ENCODE measurements at regions not wholly inside any gene's neighbourhood (a gene's known extent, or its start where the extent isn't known, plus 50 kb on each side); places are given as distances from the start of the nearest gene placed in this dataset.

GRCh38 chrX:39808471-39808917 is 289.3 kb downstream of the BCOR start:
- Histone ChIP-seq H3K27me3 (ENCODE audit: control insufficient read depth, insufficient read depth, low read length) (no peaks in the 10 kb centered on the region), H3K36me3 (ENCODE audit: control insufficient read depth, insufficient read depth, low read length) (no peaks in the 10 kb centered on the region), H3K4me3 (ENCODE audit: low read depth, low read length) (no peak overlapping the region)
- TF ChIP-seq CTCF (IDR thresholded peaks at IDR 0.05; ENCODE audit: insufficient read depth, low read length, severe bottlenecking) = no peak
- no peak for DNase-seq (ENCODE audit: low read depth)
- no peak for FAIRE-seq

GRCh38 chrX:39809331-39809730 is 288.4 kb downstream of the BCOR start:
- DNase-seq (ENCODE audit: low read depth) (peak; percentile 87), FAIRE-seq (no peak)
- TF ChIP-seq CTCF (IDR thresholded peaks at IDR 0.05; ENCODE audit: insufficient read depth, low read length, severe bottlenecking) = no peak

GRCh38 chrX:39810901-39811300 is 286.9 kb downstream of the BCOR start:
- H3K27me3 ChIP-seq (ENCODE audit: control insufficient read depth, insufficient read depth, low read length) = no peaks in the 10 kb centered on the region
- no peak for TF ChIP-seq CTCF (IDR thresholded peaks at IDR 0.05; ENCODE audit: insufficient read depth, low read length, severe bottlenecking)
- H3K4me3 ChIP-seq (ENCODE audit: low read depth, low read length) = no peak overlapping the region
- no peaks in the 10 kb centered on the region for H3K36me3 ChIP-seq (ENCODE audit: control insufficient read depth, insufficient read depth, low read length)
- DNase-seq (ENCODE audit: low read depth) (no peak), FAIRE-seq (no peak)

More at GRCh38 chrX:39809331-39809730, 288.4 kb downstream of the BCOR start:
- no peaks in the 10 kb centered on the region for H3K36me3 ChIP-seq (ENCODE audit: control insufficient read depth, insufficient read depth, low read length)
- H3K27me3 ChIP-seq (ENCODE audit: control insufficient read depth, insufficient read depth, low read length) = no peaks in the 10 kb centered on the region
- H3K4me3 ChIP-seq (ENCODE audit: low read depth, low read length) = no peak overlapping the region

- DNase-seq (ENCODE audit: low read depth) (no peak), FAIRE-seq (no peak)
- no peak for TF ChIP-seq CTCF (IDR thresholded peaks at IDR 0.05; ENCODE audit: insufficient read depth, low read length, severe bottlenecking)
- no peaks in the 10 kb centered on the region for H3K27me3 ChIP-seq (ENCODE audit: control insufficient read depth, insufficient read depth, low read length)
- no peak overlapping the region for H3K4me3 ChIP-seq (ENCODE audit: low read depth, low read length)
- H3K36me3 ChIP-seq (ENCODE audit: control insufficient read depth, insufficient read depth, low read length) = no peaks in the 10 kb centered on the region
These were observed 286.4 kb downstream of the BCOR start for GRCh38 chrX:39811376-39811775.

- H3K36me3 ChIP-seq (ENCODE audit: control insufficient read depth, insufficient read depth, low read length) = no peaks in the 10 kb centered on the region
- H3K27me3 ChIP-seq (ENCODE audit: control insufficient read depth, insufficient read depth, low read length) = no peaks in the 10 kb centered on the region
- FAIRE-seq = peak; percentile 92
- peak; percentile 46 for DNase-seq (ENCODE audit: low read depth)
- TF ChIP-seq CTCF (IDR thresholded peaks at IDR 0.05; ENCODE audit: insufficient read depth, low read length, severe bottlenecking) = no peak
- H3K4me3 ChIP-seq (ENCODE audit: low read depth, low read length) = no peak overlapping the region
These were observed 284.0 kb downstream of the BCOR start for GRCh38 chrX:39813631-39814277.

- no peak for DNase-seq (ENCODE audit: low read depth)
- TF ChIP-seq CTCF (IDR thresholded peaks at IDR 0.05; ENCODE audit: insufficient read depth, low read length, severe bottlenecking) = peak; percentile 45
- FAIRE-seq = no peak
These were observed 283.4 kb downstream of the BCOR start for GRCh38 chrX:39814391-39814790.

More at GRCh38 chrX:39814391-39814790, 283.4 kb downstream of the BCOR start:
- H3K27me3 ChIP-seq (ENCODE audit: control insufficient read depth, insufficient read depth, low read length) = no peaks in the 10 kb centered on the region
- H3K4me3 ChIP-seq (ENCODE audit: low read depth, low read length) = no peak overlapping the region
- no peaks in the 10 kb centered on the region for H3K36me3 ChIP-seq (ENCODE audit: control insufficient read depth, insufficient read depth, low read length)
